ENCODE measurements at regions not wholly inside any gene's neighbourhood (a gene's known extent, or its start where the extent isn't known, plus 50 kb on each side); places are given as distances from the start of the nearest gene placed in this dataset.

- no peak for DNase-seq
- Histone ChIP-seq H3K4me3 (no peak overlapping the region), H3K27ac (replicated peaks) (no peak overlapping the region), H3K36me3 (no peaks in the 10 kb centered on the region), H3K4me1 (no peaks in the 10 kb centered on the region), H3K27me3 (ENCODE audit: low read depth) (peaks cover 41% of the 10 kb centered on the region), H3K9me3 (replicated peaks) (no peaks in the 10 kb centered on the region)
- intact Hi-C loops (cut with micrococcal nuclease): no loop called here
- TF ChIP-seq, protein P1, sequence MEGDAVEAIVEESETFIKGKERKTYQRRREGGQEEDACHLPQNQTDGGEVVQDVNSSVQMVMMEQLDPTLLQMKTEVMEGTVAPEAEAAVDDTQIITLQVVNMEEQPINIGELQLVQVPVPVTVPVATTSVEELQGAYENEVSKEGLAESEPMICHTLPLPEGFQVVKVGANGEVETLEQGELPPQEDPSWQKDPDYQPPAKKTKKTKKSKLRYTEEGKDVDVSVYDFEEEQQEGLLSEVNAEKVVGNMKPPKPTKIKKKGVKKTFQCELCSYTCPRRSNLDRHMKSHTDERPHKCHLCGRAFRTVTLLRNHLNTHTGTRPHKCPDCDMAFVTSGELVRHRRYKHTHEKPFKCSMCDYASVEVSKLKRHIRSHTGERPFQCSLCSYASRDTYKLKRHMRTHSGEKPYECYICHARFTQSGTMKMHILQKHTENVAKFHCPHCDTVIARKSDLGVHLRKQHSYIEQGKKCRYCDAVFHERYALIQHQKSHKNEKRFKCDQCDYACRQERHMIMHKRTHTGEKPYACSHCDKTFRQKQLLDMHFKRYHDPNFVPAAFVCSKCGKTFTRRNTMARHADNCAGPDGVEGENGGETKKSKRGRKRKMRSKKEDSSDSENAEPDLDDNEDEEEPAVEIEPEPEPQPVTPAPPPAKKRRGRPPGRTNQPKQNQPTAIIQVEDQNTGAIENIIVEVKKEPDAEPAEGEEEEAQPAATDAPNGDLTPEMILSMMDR (IDR thresholded peaks at IDR 0.05; ENCODE audit: borderline replicate concordance): no peak
Observed at GRCh38 chr10:126841341-126841895, 63.8 kb upstream of the DOCK1 start.

- Histone ChIP-seq H3K9me3 (replicated peaks) (no peaks in the 10 kb centered on the region), H3K27me3 (ENCODE audit: low read depth) (peaks cover 37% of the 10 kb centered on the region), H3K4me3 (no peak overlapping the region), H3K4me1 (no peaks in the 10 kb centered on the region), H3K36me3 (no peaks in the 10 kb centered on the region), H3K27ac (replicated peaks) (no peak overlapping the region)
- intact Hi-C loops (cut with micrococcal nuclease): no loop called here
- DNase-seq: no peak
- TF ChIP-seq, protein P1 (IDR thresholded peaks at IDR 0.05; ENCODE audit: borderline replicate concordance): no peak
Observed at GRCh38 chr10:126842356-126842755, 62.9 kb upstream of the DOCK1 start.

- no peak overlapping the region for H3K4me3 ChIP-seq
- TF ChIP-seq, protein P1 (IDR thresholded peaks at IDR 0.05; ENCODE audit: borderline replicate concordance): no peak
- H3K27ac ChIP-seq (replicated peaks): no peak overlapping the region
- no peak for DNase-seq
- H3K4me1 ChIP-seq: no peaks in the 10 kb centered on the region
- no peaks in the 10 kb centered on the region for H3K9me3 ChIP-seq (replicated peaks)
- intact Hi-C loops (cut with micrococcal nuclease): no loop called here
- H3K27me3 ChIP-seq (ENCODE audit: low read depth): peaks cover 36% of the 10 kb centered on the region
- no peaks in the 10 kb centered on the region for H3K36me3 ChIP-seq
Observed at GRCh38 chr10:126842836-126843235, 62.4 kb upstream of the DOCK1 start.

GRCh38 chr10:126843299-126843934 is 61.8 kb upstream of the DOCK1 start:
- DNase-seq: no peak
- intact Hi-C loops (cut with micrococcal nuclease): no loop called here

DNA sequence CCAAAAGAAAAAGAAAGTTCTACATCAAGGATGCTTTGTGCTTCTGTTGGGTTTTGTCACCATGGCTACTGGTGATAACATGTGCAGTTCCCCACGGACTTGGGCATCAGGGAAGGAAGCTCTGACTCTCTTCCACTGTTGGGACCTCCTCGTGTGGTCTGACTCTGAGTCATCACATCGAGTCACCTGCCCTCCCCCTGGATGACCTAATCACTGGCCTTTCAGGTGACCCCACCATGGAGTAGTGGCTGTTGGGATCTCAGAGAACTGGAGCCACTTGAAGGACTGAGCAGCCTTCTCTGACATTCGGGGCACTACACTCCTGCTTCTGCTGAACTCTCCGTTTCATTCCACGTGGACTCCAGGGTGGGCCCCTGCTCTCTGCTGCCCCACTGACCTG is 60.8 kb upstream of the DOCK1 start:
- TF ChIP-seq, protein P1 (IDR thresholded peaks at IDR 0.05; ENCODE audit: borderline replicate concordance): no peak
- Histone ChIP-seq H3K4me1 (no peaks in the 10 kb centered on the region), H3K9me3 (replicated peaks) (no peaks in the 10 kb centered on the region), H3K27me3 (ENCODE audit: low read depth) (peaks cover 37% of the 10 kb centered on the region), H3K4me3 (no peak overlapping the region), H3K36me3 (no peaks in the 10 kb centered on the region), H3K27ac (replicated peaks) (no peak overlapping the region)
- intact Hi-C loops (cut with micrococcal nuclease): no loop called here
- no peak for DNase-seq

More at GRCh38 chr10:126843299-126843934, 61.8 kb upstream of the DOCK1 start:
- Histone ChIP-seq H3K27me3 (ENCODE audit: low read depth) (peaks cover 36% of the 10 kb centered on the region), H3K4me1 (no peaks in the 10 kb centered on the region), H3K36me3 (no peaks in the 10 kb centered on the region), H3K27ac (replicated peaks) (no peak overlapping the region), H3K4me3 (no peak overlapping the region), H3K9me3 (replicated peaks) (no peaks in the 10 kb centered on the region)
- TF ChIP-seq, protein P1 (IDR thresholded peaks at IDR 0.05; ENCODE audit: borderline replicate concordance): no peak
